HG03571 (cell line): ENCODE measurements at regions not wholly inside any gene's neighbourhood (a gene's known extent, or its start where the extent isn't known, plus 50 kb on each side); places are given as distances from the start of the nearest gene placed in this dataset.

Experiments
- ATAC-seq: cut with Tn5 transposase; IDR thresholded peaks from one replicate; pipeline ENCODE4 v1.9.1; 2021; ENCODE audit not compliant: unreplicated experiment

GRCh38 chr1:229993060-229993459, 74.0 kb upstream of the GALNT2 start:
- ATAC-seq, result no peak

GRCh38 chr1:229993894-229994293, 73.1 kb upstream of the GALNT2 start:
- no peak for ATAC-seq

- ATAC-seq, result no peak
Observed at GRCh38 chr1:229999004-229999670, 67.9 kb upstream of the GALNT2 start.

GRCh38 chr1:230000493-230001184, 66.4 kb upstream of the GALNT2 start:
- no peak for ATAC-seq

- no peak for ATAC-seq
Observed at GRCh38 chr1:230002164-230002803, 64.8 kb upstream of the GALNT2 start.

- ATAC-seq, result no peak
Observed at GRCh38 chr1:230003409-230003808, 63.6 kb upstream of the GALNT2 start.

GRCh38 chr1:230005040-230005439, 62.0 kb upstream of the GALNT2 start:
- no peak for ATAC-seq

GRCh38 chr1:230008721-230009120, 58.3 kb upstream of the GALNT2 start:
- no peak for ATAC-seq

GRCh38 chr1:230009611-230010313, 57.3 kb upstream of the GALNT2 start:
- no peak for ATAC-seq

GRCh38 chr1:230010603-230011332, 56.3 kb upstream of the GALNT2 start:
- ATAC-seq, result no peak

- ATAC-seq, result no peak
Observed at GRCh38 chr1:230011333-230012092, 55.5 kb upstream of the GALNT2 start.

GRCh38 chr1:230012093-230012393, 55.0 kb upstream of the GALNT2 start:
- ATAC-seq, result no peak

GRCh38 chr1:230012741-230013140, 54.3 kb upstream of the GALNT2 start:
- no peak for ATAC-seq

- ATAC-seq, result no peak
Observed at GRCh38 chr1:230016159-230016558, 50.9 kb upstream of the GALNT2 start.
